GM18907 (cell line): ENCODE measurements at regions not wholly inside any gene's neighbourhood (a gene's known extent, or its start where the extent isn't known, plus 50 kb on each side); places are given as distances from the start of the nearest gene placed in this dataset.

Experiments
- ATAC-seq: cut with Tn5 transposase; IDR thresholded peaks from one replicate; pipeline ENCODE4 v1.9.1; 2021; ENCODE audit warnings: mild to moderate bottlenecking, moderate library complexity; ENCODE audit not compliant: unreplicated experiment

DNA sequence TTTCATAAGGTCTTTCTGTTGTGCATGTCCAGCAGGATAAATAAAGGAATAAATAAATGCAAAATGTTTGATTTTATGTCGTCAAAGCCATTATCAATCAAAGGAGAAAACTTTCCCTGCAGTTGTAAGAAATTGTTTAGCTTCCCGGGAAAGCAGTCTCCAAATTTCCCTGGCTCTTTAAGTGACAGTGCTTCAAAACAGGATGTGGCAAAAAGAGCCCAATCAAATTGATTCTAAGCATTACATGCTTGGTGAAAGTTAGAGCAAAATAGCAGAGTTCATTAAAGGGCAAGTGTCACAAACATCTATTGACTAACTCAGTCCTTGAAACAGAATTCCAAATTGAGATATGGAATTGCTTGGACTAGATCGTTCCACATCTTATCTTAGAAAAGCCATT is 704.1 kb downstream of the PRELID2 start:
- ATAC-seq, result no peak

DNA sequence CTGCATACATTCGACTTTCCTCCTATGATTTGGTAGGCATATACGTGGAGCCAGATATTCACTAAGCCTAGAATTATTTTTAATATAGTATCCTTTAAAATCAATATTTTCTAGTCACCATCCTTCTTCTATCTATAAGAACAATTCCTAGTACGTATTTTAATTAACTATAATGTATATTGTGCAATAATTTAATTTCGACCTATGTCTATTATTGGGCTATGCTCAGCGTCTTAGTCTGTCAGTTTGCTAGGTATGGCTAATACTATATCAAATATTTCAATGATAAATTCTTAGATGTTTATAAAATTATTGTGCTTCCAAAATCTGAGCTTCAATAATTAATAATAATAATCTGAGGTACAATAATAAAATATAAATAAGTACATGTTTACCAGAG is 705.3 kb downstream of the PRELID2 start:
- no peak for ATAC-seq

DNA sequence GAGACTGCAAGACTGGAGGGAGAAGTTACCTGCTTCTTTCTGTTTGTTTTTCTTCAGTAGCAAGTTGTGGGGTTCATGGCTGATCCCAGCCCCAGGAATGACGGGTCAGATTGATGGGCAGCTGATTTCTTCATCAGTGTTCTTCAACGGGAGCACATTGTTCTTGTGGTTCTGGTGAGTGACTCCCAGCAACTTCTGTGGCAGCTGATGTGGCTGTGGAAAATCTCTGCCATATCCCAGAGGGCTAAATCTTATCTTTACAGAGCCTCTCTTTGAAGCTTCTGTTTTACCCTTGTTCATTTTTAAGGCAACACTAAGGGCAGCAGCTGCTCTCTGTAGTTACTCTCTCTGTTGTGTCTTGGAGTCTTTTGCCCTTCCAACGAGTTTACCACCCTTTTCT is 710.3 kb downstream of the PRELID2 start:
- ATAC-seq, result no peak

DNA sequence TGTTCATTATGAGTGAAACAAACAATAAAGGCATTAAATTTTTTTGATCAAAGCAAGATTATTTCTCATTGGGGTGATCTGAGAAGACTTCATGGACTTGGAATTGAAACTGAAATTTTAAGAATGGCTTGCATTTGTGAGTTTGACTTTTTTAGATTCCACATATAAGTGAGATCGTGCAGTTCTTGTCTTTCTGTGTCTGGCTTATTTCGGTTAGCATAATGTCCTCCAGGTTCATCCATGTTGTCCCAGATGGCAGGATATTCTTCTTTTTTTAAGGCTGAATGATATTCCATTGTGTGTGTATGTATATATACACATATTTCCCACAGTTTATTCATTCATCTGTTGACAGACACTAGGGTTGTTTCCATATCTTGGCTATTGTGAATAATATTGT is 716.5 kb downstream of the PRELID2 start:
- no peak for ATAC-seq

DNA sequence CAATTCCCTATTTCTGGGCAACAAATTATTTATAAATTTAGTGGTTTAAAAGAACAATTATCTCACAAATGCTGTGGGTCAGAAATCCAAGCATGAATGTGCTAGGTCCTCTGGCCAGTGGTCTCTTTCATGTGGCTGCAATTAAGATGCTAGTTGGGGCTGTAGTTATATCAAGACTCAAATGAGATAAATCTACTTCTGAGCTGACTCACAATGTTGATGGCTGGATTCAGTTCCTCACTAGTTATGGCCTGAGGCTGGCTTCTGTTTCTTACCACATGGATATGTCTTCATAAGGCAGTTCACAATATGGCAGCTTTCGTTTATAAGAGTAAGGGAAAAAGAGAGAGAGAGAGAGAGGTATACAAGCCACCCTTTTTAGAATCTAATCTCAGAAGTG is 717.0 kb downstream of the PRELID2 start:
- no peak for ATAC-seq

DNA sequence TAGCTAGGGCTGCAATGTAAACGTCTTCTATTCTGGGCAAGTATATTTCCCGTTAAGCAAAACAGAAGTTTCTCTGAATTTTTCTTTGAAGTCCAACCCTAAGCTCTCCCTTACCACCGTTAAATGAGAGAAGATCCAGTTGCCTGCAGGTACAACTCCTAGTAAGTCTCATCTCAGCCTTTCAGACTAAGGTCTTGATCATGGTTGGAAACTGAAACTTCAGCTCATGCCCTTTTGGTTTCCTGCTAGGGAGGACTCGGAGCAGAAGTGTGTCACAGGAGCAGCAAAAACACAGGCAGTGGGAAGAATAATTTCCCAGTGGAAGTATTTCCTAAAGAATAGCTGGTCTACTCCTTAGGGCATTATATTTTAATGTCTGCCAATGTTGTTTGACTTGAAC is 717.9 kb downstream of the PRELID2 start:
- ATAC-seq, result no peak

DNA sequence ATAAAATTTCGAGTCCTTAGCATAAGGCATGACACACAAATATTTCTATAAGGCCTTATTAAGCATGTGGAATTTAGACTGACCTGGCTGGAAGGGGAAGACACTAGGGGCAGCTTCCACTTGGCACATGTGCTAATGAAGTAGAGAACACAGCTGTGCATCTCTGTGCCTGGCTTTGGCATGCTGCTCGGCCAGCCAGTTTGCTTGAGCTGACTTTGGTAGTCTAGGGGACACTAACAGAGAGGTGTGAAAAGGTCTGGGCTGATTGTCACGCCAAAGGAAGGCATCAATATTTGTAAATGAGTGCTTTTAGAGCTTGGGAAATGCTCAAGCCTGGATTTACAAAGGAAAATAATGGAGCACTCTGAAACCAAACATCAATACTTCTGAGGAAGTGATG is 723.7 kb downstream of the PRELID2 start:
- ATAC-seq, result no peak

DNA sequence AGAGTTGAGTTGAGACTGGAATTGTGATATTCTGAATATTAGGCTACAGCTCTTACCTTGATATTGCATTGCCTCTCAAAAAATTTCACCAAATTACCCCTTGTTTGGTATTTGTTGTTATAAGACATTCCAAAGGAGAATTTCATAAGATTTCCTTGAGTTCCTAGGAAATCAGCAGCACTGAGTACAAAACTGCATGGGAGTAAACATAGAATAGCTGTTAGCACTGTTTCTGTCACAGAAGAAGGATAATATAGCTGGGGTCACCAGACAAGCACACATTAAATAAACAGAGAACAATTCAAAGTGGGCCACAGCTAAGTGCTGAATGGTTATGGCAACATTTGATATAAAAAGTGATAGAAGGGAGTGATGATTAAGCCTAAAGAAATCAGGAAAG is 724.3 kb downstream of the PRELID2 start:
- ATAC-seq, result no peak

DNA sequence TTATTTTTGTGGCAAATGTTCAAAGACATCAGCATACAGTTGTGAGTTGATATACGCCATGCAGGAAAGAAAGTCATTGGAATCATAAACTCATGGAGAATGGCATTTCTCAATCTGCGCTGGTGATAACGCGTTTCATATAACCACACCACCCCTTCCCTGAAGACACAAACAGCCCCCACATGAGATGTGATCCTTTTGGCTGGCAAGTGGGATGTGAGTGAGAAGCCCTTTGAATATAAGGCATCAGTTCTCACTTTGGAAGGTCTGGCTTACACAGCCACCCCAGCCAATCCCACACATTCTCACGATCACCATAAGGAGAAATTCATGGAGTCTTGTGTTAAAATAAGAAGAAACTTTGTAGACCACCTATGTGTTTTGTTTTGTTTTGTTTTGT is 725.0 kb downstream of the PRELID2 start:
- ATAC-seq, result no peak

DNA sequence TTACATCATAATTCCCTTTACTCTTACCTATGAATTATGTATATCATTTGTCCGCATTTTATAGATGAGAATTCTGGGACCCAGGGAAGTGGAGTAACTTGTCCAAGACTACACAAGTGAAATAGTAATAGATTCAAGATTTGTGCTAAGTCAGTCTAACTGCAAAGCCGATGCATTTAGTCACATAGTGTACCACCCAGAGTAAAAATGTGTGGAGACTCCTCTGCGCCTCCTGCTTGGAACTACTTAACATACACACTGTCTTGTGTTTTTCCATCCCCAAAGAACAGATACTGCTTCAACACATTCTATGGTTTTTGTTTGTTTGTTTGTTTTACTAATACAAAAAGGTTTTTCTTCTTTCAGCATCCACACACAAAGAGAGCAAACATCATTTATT is 729.8 kb downstream of the PRELID2 start:
- no peak for ATAC-seq

DNA sequence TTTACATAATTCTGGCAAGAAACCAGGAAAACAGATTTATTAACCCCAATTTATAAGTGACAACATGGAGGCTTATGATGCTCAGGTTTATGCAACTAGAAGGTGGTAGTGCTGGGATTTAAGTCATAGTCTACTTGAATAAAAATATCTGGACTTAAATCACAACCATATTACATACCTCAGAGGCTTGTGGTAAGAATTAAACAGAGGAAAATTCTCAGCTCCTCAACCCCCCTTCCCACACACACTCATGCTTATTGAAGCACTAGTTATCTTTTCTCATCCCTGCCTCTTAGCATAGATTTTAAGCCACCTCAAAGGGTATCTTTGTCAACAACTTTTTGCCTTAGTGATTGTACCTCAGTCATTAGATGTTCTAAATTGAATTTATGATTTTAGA is 731.0 kb downstream of the PRELID2 start:
- no peak for ATAC-seq

DNA sequence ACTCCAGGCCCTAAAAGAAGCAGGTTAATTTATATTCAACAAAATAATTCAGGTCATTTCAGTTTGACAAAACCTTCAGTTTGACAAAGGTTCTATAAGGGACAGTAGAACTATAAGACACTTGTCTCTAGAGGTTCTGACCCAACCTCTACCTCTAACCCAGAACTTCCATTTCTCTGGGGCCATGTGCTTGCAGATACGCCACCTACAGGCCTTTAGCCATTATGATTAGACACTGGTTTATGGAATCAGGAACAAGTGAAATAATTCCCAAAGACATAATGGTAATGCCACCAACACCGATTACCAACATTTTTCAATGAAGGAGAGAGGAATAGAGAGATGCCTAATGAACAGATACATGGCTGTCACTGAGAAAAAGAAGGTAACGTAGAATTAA is 733.9 kb downstream of the PRELID2 start:
- no peak for ATAC-seq

DNA sequence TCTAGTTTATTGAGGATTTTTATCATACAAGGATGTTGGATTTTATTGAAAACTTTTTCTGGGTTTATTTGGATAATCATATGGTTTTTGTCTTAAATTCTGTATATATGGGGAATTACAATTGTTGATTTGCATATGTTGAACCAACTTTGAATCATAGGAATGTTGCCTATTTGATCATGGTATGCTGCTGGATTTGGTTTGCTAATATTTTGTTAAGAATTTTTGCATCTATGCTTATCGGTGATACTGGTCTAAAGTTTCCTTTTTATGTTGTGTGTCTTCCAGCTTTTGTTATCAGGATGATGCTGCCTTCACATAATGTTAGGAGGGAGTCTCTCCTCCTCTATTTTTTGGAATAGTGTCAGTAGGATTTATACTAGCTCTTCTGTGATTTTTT is 745.0 kb downstream of the PRELID2 start:
- no peak for ATAC-seq

DNA sequence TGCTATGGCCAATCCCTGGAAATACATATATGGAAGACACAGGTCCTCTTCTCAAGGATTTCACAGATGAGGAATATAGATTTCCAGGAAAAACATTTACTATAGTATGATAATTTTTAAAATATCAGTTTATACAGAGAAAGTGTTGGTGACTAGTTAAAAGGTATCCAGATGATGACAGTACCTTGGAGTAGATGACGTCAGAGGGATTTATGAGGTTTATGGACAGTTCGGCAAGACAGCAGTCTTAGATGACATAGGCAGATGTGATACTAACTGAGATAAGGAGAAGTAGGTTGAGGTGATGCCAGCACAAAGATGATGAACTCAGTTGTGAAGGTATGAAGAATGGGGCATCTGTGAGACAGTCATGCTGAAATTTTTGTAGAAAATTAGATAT is 750.3 kb downstream of the PRELID2 start:
- ATAC-seq, result no peak

DNA sequence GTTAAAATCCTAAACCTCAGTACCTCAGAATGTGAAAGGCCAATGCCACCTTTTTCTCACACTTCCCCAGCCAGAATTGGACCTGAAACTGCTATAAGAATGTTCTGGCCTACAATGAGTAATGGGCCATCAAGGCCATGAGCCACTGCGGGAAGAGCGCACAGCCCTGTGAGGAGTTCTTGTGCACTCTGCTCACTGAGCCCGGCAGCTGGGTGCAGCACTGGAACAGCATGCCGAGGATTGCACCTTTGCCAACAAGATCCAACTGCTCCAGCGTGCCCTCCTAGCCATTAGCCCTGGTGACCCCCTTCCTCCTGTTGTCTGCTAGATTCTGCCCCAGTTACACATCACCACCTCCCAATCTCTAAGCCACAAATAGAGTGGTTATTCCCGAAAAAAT is 758.1 kb downstream of the PRELID2 start:
- ATAC-seq, result no peak

DNA sequence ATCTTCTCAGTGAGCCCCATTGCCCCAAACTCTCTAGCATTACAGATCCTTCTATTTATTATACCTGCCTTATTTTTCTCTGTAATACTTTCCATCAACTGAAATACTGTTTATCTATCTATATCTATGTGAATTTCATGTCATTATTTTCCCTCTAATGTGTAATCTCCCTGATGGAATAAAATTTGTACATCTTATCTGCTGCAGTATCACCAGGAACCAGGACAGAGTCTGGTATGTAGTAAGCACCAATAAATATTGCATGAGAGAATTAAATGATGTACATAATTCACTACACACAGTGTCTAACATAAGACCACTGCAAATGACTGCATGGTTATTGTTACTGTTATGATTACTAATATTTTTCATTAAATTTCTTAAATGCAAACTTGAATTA is 759.1 kb downstream of the PRELID2 start:
- ATAC-seq, result no peak

DNA sequence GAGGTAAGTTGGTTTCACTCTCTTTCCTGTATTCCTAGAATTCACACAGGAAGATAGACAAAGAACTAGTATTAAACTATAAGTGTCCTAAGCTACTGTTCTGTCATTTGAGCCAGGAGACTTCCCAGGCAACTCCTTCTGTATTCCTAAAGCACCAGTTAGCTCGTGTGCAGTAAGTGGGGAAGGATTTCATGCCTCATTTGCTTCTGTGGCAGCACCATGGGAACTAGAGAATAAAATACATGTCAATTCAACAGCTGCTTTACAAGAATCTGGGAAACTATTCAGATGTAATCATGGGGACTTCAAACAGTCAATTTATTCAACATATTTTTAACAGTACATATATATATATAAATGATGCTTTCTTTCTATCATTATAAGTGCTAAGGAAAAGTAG is 762.3 kb downstream of the PRELID2 start:
- no peak for ATAC-seq

DNA sequence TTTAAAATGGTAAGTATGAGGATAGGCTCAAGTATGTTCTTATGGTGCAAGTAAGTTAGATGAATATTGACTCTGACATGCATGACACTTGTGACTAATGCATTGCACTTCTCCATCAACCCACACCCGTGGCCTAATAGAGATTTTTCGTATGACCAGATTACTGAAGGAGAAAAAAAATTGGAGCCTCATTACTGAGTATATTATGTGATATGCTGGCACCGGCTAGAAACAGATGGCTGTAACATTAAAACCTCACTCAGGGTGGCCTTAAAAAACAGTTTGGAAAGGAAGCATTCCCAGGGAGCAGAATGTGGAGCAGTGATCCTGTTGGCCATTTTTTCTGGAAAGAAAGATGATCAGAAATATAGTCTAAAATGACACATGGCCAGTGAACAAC is 766.4 kb downstream of the PRELID2 start:
- no peak for ATAC-seq

DNA sequence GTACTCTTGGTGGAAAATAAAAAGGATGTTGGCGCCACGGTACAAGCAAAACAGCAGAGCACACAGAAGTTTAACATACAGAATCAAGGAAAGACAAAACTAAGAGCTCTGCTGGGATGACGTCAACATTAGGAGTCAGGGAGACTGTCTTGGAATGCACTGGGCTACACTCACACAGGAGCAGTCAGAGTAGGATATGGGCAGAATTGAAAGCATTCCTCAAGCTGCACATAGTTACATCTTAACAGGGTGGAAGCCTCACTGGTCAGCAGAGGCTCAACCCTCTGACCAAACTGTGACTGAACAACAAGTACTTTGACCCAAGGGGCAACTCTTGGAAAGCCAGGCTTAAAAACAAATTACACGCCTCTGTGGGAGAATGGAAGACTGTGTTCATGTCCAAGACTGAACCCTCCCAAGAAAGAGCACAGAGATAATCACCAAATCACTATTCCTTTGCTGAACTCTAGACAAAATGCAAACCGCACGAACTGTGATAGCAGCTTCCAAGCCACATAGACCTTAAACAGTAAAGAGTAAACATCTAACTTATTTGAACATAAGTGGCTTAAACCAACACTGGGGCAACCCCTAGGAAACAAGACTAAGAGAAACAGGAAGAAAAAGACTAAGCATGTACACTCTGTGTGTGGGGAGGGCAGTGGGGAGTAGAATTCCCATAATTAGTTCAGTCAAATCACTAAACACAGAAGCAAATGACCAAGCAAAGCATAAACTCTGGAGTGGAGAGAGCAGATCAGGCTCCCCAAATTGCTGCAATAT is 772.7 kb downstream of the PRELID2 start:
- ATAC-seq, result no peak

DNA sequence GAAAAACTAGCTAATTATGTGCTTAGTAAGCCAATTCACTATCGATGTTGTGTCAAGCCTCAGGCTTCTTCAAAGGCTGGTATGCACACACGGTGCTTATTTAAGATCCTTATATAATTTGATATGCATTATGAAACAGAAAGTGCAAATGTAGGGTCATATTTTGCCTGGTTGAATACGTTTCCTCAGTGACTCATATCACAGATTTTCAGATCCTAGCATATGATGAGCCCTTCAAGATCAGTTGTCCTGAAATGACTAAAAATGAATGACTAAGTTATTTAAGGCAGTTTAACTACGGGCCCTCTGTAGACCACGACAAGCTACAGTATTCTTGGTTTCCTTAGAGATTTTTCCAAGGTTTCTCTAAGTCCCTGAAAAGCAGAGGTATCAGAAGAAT is 778.3 kb downstream of the PRELID2 start:
- ATAC-seq, result peak; percentile 100

DNA sequence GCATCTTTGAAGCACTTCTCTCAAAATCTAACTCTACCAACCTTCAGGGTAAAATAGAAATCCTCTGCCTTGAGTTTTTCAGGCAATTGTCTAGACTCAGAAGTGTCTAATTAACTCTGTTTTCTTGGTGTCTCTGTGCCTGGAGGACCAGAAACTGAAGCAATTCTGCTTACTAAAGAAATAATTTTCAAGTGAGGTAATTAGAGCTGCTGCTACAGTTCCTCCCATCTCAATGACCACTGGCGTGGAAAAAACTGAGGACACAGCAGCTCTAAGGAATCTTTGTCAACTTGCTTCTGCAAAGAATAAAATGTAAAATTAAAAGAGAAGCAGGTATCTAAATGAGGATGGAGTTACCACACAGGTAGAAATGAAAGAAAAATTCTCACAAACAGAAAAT is 785.0 kb downstream of the PRELID2 start:
- no peak for ATAC-seq

DNA sequence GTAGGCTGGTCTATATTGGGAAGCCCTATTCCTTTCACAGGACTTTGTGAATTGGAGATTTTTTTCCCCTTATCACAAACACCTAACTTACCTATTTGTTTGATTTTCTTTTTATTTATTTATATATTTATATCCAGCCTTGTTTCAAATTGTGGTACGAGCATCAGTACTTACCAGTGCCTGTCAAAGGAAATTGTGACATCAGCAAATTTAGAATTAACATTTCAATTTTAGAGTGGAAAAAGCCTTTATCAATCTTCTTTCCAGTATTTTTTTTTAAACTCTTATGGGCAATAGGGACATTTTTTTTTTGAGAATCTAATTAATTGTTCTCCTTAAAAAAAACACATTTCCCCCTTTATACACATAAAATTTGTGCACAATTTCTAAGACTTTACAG is 790.2 kb downstream of the PRELID2 start:
- no peak for ATAC-seq

DNA sequence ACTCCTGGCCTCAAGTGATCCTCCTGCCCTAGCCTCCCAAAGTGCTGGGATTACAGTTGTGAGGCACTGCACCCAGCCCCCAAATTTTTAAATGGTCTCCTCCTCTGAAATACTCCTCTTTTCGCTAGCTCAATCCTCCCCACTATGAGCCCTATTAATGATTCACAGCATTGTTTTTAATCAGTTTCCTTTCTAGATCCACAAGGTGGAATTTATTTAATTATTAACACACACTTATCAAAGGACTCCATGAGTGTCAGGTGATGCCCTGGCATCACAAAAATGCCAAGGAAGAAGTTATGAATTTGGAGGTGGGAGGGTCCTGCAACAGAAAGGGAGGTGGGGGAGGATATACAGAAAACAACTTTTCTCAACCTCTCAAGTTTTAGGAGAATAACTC is 806.5 kb downstream of the PRELID2 start:
- no peak for ATAC-seq
